GM06990 (cell line): ENCODE measurements at regions not wholly inside any gene's neighbourhood (a gene's known extent, or its start where the extent isn't known, plus 50 kb on each side); places are given as distances from the start of the nearest gene placed in this dataset.

ENCODE experiments used
- DNase-seq: peaks from one replicate; pipeline ENCODE4 v3.0.0-alpha.2; 2011; ENCODE audit not compliant: insufficient read length; ENCODE audit errors: extremely low read depth
- H3K27me3 ChIP-seq: replicated peaks from 2 replicates; pipeline ENCODE4 v1.6.0; 2011; ENCODE audit warnings: low read length; ENCODE audit not compliant: control insufficient read depth, insufficient read depth
- H3K36me3 ChIP-seq: 2 replicates; pipeline ENCODE4 v1.5.1; 2011; ENCODE audit warnings: low read length; ENCODE audit not compliant: control insufficient read depth, insufficient read depth
- H3K4me3 ChIP-seq: replicated peaks from 2 replicates; pipeline ENCODE4 v1.5.1; 2011; ENCODE audit warnings: low read depth, mild to moderate bottlenecking, control low read depth, low read length
- CTCF ChIP-seq: IDR thresholded peaks from 2 replicates; pipeline ENCODE4 v1.5.1; 2011; ENCODE audit warnings: low read length, control low read depth, mild to moderate bottlenecking, inconsistent platforms; ENCODE audit not compliant: insufficient read depth, poor library complexity, severe bottlenecking

- DNase-seq, result no peak
- no peaks in the 10 kb centered on the region for H3K27me3 ChIP-seq
These were observed 251.8 kb upstream of the RASA1 start for GRCh38 chr5:87015901-87016300.

GRCh38 chr5:87020099-87020934 lies 247.4 kb upstream of the RASA1 start:
- DNase-seq, result peak; percentile 36
- TF ChIP-seq CTCF, result no peak
- H3K36me3 ChIP-seq, result no peaks in the 10 kb centered on the region
- no peak overlapping the region for H3K4me3 ChIP-seq
- no peaks in the 10 kb centered on the region for H3K27me3 ChIP-seq

More at GRCh38 chr5:87015901-87016300, 251.8 kb upstream of the RASA1 start:
- H3K36me3 ChIP-seq, result no peaks in the 10 kb centered on the region
- no peak for TF ChIP-seq CTCF
- H3K4me3 ChIP-seq, result no peak overlapping the region

- no peak for TF ChIP-seq CTCF
- no peaks in the 10 kb centered on the region for H3K36me3 ChIP-seq
- DNase-seq, result no peak
- no peak overlapping the region for H3K4me3 ChIP-seq
- H3K27me3 ChIP-seq, result no peaks in the 10 kb centered on the region
These were observed 245.3 kb upstream of the RASA1 start for GRCh38 chr5:87022415-87022814.

- no peak for DNase-seq
- no peaks in the 10 kb centered on the region for H3K36me3 ChIP-seq
- H3K4me3 ChIP-seq, result no peak overlapping the region
- no peak for TF ChIP-seq CTCF
- no peaks in the 10 kb centered on the region for H3K27me3 ChIP-seq
These were observed 240.1 kb upstream of the RASA1 start for GRCh38 chr5:87027570-87027969.

- TF ChIP-seq CTCF, result no peak
- no peak for DNase-seq
- H3K36me3 ChIP-seq, result no peaks in the 10 kb centered on the region
- H3K4me3 ChIP-seq, result no peak overlapping the region
- no peaks in the 10 kb centered on the region for H3K27me3 ChIP-seq
These were observed 237.7 kb upstream of the RASA1 start for GRCh38 chr5:87029951-87030350.
